Putamen (tissue), 1 donor: ENCODE measurements at regions not wholly inside any gene's neighbourhood (a gene's known extent, or its start where the extent isn't known, plus 50 kb on each side); places are given as distances from the start of the nearest gene placed in this dataset.

Experiments
- DNase-seq: peaks from one replicate; pipeline ENCODE4 v3.0.0-alpha.2; 2016; ENCODE audit warnings: low spot score

GRCh38 chr3:10555263-10555662 lies 49.9 kb upstream of the ATP2B2 start:
- no peak for DNase-seq

DNA sequence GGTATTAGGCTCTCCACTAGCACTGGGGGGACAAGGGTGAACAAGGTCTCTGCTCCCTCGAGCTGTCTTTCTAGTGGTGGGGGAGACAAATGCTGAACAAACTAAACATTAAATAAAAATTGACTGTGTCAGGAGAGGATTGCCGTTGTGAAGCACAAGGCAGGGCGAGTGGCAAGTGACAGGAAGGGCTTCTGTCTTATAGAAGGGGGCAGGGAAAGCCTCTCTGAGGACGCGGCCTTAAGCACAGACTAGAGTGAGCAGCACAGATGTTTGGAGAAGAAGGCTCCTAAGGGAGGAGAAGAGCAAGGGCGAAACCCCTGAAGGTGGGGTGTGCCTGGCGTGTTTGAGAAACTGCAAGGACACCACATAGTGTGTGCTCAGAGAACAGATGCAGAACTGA lies 50.9 kb upstream of the ATP2B2 start:
- no peak for DNase-seq

DNA sequence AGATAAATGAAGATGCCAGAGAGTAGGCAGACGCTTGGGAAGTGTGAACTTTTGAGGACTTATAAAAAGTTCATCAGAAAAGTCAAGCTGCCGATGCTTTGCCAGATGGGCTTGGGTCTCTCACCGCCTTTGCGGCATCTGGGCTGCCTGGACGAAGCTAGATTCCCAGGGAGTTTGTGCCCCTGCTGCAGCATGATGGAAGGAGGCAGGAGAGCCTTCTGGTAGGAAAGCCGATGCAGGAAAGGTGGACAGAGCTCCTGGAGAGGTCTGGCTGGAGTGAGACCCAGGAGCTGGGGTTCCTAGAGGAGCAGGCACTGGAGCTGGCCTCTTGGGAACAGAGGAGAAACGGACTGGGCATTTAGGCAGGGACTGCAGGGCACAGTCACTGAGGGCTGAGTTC lies 51.9 kb upstream of the ATP2B2 start:
- DNase-seq: no peak

DNA sequence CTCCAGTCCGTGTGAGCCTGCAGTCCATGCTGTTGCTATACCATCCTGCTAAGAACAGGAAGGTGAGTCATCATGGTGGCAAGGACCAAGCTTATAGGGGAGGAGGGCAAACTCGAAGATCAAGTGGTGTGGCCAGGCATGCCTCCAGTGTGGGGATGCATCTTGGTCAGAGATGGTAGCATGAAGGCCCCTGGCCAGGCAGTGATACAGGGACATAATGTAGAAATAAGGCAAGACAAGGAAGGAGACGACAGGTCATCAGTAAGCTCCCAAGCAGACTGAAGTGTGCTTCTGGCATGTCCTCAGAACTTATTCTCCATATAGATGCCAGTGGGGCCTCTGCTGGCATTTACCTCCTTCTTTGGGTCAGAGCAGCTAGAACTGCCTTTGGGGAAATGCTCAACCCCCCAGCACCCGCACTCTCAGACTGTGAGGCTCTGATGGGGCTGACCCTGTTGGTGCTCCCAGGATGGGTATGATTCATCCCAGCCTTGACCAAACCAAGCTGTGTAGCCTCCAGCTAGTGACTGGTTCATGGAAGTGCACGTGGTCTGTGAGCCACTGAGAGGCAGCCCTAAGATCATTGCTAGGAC lies 52.5 kb upstream of the ATP2B2 start:
- DNase-seq: no peak

DNA sequence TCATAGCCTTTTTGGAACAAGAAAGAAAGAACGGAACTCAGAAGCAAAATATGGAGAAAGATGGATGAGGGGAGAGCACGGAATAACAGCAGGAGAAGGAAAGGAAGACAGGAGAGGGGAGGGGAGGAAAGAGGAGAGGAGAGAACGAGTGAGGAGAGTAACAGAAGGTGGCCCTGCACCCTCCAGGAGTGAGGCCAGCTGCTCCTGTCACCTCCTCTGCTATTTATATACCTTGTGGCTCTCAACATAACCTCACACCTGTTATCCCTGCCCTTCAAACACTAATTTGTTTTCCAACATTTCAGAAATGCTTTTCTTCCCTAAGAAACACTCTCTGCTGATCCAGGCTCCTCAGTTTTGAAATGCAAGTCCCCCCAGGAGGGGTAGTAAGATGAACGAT lies 53.4 kb upstream of the ATP2B2 start:
- DNase-seq: no peak

- no peak for DNase-seq
Observed at GRCh38 chr3:10560060-10560861, 54.9 kb upstream of the ATP2B2 start.

- no peak for DNase-seq
Observed at GRCh38 chr3:10561162-10561945, 56.0 kb upstream of the ATP2B2 start.

DNA sequence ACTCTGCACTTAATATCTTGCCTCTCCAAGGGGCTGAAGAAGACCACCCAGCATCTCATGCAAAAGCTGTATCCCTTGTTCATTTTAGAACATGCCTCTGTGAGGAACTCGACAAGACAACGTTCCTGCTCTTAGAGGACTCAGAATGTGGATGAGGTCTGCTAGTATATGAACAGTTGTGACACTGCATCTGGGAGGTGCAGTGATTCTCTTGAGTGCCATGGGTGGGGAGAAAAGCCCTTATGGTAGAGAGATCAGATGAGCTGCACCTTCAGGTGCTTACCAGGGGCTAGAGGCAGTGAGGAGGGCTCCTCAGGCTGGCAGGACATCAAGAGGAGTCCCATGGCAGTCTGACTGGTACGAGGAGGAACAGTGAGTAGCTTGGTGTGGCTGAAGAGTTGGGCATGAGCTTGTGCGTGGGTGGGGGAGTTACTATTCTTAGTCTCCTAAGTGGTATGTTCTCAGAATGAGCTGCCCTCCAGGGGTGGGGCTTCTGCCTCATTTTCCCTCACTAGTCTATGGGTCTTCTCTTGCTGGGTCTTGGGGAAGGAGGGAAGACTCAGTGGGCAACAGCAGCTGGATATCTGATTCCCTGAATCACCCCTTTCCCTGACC lies 56.7 kb upstream of the ATP2B2 start:
- no peak for DNase-seq

DNA sequence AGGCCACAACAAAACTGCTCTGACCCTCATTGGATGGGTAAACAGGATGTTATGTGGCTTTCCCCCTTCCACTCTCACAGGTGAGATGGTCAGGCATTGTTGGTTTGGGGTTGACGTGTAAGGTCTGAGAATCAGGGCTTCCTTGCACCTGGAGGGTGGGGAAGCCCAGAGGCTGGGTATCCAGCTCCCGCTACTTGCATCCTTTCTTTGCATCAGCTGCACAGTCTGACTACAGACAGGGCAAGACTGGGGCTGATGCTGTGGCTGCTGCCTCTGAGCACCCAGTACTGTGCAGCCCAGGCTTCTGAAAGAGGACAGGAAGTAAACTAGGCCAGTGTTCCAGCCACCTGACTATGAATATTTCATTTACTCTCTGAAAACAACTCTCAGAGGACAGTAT lies 58.0 kb upstream of the ATP2B2 start:
- DNase-seq: no peak

GRCh38 chr3:10565814-10566213 lies 60.4 kb upstream of the ATP2B2 start:
- no peak for DNase-seq

DNA sequence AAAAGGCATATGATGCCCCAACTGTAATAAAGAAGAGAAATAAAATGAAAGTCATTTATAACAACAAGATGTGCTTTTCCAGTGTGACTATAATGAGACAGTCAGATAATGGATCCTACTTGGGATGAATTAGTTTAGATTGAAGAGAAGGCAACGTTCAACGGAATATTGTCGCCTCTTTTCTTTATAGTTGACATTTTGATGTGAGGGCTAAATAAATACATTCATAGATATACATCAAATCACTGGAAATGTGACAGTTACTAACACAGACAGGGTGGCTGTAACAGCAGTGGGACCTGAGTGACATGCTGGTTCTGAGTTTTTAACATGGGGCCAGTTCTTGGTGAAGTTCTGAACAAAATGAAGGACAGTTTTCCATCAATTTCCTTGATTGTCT lies 61.1 kb upstream of the ATP2B2 start:
- DNase-seq: no peak

DNA sequence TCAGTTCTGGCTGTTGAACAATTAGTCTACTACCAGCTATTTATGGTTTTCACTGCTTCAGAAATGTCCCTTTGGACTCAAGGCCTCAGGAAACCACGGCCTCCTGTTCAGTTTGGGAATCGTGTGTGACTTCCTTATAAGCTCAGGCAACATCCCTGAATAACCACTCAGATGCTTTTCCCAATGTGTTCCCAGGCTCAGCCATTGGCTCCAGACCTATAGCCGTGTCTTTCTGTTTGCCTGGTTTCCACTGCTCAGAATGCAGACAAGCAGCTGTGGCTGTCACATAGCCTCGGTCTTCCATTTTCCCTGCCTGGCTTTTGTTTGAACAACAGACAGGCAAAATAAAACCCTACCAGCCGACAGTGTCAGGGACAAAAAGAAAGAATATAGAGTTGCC lies 63.2 kb upstream of the ATP2B2 start:
- no peak for DNase-seq

DNA sequence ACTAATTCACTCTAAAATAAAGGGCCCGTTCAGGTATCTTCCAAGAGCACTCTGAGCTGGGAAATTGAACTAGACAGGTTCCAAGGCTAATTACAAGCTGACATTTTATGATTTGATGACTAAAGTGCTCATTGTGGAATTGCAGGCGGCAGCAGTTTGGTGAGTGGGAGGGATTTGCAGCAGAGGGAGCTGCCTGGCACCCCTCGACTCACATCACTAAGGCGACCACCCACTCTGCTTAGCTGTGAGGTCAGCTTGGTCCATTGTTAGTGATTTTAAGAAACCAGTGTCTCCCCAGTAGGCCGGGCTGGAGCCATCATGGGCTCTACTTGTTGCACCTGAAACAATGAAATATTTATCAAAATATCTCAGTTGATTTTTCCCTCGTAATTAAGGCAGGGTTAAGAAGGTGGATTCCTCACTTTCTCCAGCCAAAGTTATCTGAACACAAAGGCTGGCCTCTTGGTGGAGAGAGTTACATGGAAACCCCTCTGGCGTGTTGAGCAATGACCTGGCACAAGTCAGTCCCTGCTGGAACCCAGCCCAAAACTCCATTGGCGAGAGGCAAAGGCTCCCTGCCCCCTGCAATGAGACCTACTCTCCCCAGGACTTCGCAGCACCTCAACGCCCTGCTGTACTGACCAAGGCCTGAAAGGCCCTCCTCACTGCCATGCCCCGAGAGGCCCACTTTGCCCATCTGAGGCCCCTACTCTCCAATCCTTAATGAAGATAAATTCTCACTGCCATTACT lies 65.0 kb upstream of the ATP2B2 start:
- peak; percentile 49 for DNase-seq

DNA sequence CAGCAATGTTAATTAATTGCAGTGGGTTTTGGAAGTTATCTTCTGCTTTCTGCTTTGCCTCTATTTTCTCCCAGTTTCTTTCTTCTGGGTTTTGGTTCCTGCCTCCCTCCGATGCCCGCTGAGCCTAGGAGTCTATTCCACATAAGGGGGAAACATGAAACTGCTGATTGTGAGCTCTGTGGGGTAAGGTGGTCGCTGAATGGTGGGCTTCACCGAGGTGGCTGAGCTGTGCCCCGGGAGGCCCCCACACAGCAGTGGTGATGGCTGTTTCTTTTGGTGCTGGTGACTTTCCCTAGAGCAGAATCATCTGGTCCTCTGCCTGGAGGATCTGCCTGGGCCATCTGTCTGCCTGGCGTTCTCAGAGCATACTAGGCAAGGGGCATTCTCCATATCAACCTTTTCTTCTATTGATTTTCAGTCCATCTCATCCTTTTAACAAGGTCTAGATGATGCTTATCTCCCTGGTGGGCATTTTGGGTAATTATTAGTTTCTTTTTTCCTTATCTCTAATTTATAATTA lies 68.8 kb upstream of the ATP2B2 start:
- no peak for DNase-seq

DNA sequence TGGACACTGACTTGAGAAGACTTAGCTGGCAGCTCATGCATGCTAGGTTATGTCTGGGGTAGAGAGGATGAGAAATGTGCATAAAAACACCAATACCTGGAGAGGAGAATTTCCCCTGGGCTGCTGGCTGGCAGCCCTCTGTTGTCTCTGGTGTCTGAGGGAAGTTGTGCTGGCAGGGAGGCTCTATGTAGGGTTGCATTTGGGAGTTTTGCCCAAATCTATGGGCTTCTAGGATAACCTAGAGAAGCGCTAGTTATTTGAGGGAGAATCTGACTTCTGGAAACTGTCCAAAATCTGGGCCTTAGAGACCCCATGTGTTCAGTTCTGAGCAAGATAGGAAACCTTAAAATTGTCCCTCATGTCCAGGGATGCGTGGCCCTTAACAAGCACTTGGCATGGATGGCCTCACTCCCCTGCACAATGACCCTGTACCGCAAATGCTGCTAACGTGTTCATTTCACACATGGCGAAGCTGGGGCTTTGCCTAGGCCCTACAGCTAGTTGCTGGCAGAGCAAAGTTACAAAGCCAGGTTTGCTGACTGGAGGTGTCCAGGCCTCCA lies 70.3 kb upstream of the ATP2B2 start:
- DNase-seq: no peak

- DNase-seq: no peak
Observed at GRCh38 chr3:10577486-10577885, 72.1 kb upstream of the ATP2B2 start.

DNA sequence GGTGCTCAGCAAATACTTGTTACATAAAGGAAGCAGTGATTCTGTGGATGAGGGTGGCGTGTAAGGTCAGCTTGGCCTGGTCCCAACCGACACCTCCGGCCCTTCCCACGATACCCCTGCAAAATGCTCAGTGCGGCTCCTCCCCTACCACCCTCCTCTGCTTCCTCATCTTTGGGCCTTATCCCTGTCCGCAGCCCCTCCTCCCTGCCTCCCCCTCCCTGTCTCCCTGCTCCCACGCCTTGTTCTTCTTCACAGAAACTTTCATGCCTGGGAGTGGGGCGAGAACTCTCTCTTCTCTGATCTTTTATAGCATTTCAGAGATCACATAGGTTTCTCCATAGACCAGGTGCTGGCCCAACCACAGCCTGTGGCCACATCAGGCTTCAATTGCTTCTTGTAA lies 75.0 kb upstream of the ATP2B2 start:
- DNase-seq: peak; percentile 47

DNA sequence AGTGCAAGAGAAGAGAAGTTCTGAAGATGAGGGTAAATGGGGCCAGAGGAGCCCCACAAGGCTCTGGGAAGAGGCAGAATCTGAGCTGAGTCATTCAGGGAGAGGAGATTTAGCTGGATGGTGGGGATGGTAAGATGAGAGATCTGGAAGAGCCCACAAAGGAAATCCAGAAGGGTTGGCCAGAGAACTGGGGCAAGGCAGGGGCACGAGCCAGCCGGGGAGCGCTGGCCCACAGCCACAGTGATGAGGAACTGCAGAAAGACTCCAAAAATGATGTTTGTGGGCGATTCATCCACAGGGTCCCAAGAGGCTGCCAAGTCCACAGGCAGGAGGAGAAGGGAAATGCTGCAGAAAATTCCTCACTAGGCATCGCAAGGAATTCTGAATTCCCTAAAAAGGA lies 75.9 kb upstream of the ATP2B2 start:
- no peak for DNase-seq

DNA sequence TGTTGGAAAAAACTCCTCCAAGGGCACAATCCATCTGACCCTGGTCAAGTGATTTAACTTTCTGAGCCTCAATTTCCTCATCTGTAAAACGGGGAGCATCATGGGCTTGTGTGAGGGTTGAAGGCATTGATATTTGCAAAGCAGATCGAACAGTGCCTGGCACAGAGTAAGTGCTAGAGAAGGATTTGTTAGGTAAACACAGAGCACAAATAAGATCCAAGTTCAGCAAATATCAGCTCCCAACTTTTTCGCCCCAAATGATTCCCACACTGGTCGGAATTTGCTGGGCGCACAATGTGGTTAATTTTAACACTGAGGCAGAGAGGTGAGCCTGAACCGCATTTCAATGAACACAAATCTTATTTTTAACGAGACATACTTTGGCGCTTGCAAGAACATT lies 76.3 kb upstream of the ATP2B2 start:
- no peak for DNase-seq

GRCh38 chr3:10582733-10583132 lies 77.3 kb upstream of the ATP2B2 start:
- no peak for DNase-seq
